HPDE6-E6E7 (cell line): ENCODE measurements at regions not wholly inside any gene's neighbourhood (a gene's known extent, or its start where the extent isn't known, plus 50 kb on each side); places are given as distances from the start of the nearest gene placed in this dataset.
"Not testable (repeated sequence)": the region's sequence is repeated elsewhere in the genome, so short reads cannot be mapped to it uniquely, and the experiment has no call there.

Experiments
- DNase-seq: peaks from one replicate; pipeline ENCODE4 v3.0.0; 2011; ENCODE audit warnings: missing footprints; ENCODE audit errors: extremely low spot score

DNA sequence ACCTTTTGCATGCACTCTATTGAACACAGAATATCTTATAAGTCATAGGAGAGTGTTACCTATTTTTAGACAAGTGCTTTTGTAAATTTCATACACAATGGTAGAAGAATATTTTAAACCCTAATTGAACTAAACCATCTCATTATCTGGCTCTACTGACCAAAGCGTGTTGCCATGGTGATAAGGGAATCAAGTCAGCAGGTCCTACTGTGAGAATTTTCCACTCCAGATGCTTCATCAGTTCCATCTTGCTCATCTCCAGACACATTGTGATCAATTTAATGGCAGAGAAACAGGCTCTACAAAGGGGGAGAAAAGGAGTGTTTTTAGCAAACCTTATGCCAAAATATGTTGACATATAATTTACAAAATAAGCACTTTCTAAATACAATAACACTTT is 621.9 kb upstream of the GHITM start:
- DNase-seq = no peak

DNA sequence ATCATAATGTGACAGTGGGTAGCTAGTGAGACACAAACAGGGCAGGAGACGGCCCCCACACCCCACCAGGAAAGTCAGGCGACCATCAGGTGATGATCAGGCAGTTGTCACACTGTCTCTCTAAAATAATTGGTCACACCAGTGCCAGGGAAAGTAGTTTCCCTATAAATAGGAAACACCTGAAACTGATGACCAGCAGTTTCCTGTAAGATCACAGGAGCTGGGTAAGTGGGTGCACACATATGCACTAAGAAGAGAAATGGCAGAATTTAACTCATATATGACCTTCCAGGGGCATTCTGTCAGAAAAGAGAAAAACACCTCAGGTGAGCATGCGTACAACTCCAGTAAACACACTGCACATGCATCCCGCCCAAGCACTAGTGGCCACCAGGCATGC is 620.5 kb upstream of the GHITM start:
- no peak for DNase-seq

DNA sequence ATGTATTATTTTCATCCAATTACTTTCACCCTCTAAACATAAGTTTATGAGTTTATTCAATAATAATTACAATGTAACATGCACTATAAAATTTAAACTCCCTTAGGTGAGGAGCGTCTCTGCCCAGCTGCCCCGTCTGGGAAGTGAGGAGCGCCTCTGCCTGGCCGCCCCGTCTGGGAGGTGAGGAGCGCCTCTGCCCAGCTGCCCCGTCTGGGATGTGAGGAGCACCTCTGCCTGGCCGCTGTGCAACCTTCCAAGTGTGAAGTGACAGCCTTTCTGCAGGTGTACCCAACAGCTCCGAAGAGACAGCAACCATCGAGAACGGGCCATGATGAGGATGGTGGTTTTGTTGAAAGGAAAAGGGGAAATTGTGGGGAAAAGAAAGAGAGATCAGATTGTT is 618.9 kb upstream of the GHITM start:
- DNase-seq = not testable (repeated sequence)

DNA sequence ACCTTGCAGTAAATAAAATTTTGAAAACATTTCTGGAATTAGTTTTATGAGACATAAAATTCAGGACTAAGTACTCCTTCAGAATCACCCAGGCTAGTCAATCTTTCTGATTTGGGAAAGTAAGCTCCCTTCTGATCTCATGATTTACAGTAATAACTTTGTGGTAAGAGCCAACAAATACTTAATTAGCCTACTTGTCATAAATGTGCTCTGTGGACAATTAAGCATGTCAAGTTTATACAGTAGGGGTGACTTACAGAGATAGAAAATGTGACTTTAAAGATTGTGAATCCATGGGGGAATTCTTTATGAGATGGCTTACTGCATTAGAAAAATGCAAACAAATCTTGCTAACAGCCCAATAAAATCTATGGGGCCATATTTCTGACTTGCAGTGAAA is 616.9 kb upstream of the GHITM start:
- no peak for DNase-seq

DNA sequence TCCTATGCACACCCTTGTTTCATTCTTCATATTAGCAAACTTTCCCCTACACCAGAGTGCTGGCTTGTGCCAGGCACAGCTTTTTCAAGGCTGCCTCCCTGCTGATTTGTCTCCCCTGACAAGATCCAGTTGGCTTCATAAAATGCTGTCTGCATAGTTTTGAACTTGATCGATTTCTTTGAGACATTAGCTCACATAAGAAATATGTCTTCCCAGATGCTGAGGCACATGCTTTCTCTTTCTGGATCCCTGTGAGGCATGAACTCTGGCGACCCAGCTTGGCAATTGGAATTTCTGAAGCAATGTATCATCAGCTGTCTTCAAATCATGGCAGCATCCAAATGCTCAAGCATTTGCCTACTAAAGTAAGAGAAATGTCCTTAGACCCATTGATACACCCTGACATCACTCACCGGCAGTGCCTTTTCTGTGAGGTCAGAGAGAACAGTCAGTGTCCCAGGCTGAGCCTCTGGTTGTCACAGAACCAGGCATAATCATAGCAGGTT is 616.4 kb upstream of the GHITM start:
- no peak for DNase-seq

DNA sequence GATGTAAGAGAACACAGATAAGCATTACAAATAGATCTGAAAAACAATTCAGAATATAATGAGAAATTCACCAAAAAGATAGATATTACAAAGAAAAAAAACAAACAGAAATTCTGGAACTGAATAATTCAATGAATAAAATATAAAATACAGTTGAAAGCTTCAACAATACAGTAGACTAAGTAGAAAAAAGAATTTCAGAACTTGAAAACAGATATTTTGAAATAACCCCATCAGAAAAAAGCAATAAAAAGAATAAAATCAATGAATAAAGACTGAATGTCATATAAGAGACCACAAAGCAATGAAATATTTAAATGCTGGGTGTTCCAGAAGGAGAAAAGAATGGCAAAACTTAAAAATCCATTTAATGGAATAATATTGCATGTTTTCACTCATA is 611.4 kb upstream of the GHITM start:
- no peak for DNase-seq

DNA sequence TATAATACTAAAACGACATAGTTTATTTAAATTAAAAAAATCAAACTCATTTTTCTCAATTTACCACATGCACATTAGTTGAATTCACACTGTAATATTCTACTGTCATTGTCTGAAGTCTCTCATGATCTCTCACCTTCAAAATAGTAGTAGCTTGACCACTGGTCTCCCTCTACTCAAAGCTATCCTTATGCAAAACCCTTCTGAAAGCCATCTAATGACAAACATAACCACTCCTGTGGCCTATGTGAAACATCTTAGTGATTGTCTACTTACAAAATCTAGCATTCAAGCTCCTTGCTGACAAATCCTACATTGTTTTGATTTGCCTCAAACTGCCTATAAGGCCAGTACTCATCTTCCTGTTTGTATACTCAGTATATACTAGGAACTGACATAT is 606.0 kb upstream of the GHITM start:
- DNase-seq = no peak

DNA sequence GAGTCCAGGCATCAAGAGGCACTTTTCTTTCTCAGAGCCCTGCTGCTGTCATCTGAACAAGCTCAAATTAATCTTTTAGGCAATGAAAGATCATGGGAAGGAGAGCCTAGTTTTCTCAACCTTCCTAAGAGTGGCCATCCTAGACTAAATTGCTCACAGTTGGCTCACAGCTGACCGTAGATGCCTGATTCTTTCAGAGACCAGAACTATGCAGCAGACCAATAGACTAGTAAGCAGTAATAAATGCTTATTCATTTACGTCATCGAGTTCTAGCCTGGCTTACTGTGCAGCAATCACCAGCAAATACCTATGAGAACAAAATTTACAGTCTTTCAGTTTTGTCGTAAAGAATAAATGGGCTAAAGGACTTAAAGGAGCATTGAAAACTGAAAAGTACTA is 602.9 kb upstream of the GHITM start:
- no peak for DNase-seq

DNA sequence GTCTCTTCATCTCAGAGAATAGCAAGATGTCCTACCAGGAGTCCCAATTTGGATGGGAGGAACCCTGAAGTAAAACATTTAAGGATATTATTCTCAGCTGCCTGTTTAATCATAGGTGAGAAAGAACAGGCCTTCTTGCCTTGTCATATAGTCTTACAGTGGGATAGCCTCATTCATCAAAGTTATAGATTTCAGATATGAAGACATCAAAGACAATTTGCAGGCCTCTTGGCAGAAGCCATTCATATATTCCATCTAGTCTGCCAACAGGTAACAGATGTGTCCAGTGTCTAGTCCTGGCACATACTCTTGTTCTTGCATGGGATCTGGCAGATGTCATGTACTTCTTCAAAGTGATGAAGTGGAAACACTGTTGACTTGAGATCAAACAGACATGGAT is 601.3 kb upstream of the GHITM start:
- no peak for DNase-seq

DNA sequence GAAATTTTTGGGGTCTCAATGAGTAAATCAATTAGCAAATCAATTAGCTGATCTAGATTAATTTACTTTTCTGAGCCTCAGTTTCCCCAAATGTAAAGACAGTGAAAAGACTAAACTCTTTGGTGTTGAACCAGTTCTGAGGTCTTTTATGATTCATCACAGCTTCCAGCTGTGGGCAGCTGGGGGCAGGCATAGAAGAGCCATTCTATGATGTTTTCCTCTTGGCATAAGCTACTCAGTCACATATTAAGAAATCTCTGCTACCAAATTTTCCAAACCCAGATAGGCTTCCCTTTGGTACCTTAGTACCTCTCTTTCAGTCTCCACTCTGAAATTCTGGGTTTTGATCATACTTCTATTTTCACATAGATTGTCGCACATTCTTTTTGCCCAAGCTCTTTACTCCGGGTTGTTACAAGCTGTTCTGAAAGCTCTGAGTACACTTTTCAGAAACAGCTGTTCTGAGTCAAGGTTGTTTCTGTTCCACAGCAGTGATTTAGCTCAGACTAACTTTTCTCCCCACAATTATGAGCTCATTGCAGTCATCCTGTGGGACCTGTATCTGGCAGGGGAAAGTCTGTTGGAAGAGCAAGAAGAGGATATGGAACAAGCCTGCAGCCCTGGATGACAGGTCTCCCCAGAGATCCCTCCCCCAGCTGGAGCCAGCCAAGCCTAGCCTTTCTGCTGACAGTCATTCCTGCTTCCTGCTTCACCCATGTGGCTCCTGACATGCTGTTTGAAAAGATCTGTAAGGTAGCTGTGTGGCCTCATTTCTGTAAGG is 599.6 kb upstream of the GHITM start:
- no peak for DNase-seq

DNA sequence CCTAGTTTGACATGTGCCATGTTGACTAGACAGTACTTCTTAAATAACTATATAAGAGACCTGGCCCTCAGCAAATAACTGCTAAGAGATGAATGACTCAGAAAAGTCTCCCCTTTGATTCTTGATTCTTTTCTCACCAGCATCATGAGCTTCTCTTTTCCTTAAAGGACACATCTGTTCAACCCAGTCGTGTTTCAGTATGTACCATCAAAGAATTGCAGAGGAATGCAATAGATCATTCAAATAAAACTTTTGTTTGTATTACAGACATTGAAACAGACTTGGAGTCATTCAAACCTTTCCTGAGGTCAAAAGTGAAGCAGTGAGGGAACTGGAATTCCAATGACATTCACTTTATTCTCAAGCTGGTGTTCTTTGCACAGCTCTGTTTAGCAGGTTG is 598.3 kb upstream of the GHITM start:
- no peak for DNase-seq

DNA sequence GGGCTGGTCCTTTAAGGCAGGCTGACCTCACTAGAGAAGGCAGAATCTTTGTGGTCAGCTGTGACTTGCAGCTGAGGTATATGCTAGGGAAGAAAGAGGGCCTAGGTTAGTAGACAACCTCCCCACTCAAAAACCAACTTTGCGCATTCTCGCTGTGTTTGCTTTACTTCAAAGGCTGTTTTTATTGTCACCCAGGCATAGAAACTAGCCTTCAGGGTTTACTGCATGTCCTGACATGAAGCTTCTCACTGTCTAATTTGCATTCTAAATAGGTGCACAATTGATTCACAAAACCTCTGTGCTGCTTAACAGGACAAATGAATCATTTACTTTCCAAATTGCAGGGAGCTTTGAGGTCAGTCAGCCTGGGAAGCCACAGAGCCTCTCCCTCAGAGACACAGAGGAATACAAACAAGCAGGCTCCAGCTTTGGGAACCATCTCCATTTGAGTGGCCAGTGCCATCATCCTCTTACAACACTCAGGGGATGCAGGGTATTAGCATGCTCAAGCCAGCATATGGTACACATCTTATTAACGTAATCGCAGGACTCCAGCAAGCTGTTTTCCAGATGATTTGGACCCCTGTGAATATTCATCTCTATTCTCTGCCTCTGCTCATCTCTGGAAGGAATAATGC is 596.4 kb upstream of the GHITM start:
- DNase-seq = no peak

DNA sequence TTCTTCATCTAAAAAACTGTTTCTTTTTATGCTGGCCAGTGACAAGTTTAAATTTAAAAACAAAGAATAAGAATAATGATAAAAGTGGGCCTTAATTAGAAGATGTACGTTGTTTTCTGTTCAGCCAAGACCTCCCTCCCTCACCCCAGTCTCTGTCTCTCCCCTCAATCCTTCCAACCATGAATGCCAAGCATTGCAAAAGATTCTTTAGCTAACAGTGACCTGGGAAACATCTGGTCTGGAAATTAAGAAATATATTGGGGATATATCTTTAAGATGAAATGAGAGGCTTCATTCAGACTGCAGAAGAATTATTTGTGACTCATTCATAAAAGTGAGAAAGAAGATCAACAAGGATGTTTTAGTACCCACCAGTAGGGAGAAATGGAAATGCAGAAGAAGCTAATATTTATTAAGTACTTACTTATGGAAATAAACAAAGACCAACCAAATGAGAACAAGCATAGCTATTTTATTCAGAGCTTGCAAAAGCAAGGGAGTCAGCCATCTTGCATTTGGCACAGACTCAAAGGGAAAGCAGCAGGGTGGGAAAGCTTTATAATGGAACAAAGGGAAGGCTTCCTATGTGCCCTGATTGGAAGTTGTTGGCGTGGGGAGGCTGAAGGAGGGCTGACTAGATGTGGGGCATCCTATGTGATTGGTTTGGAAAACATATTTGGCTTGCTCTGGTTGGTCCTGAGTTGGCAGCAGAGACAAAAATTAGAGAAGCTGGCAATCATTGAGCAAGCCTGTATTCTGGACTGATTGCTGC is 595.4 kb upstream of the GHITM start:
- no peak for DNase-seq

DNA sequence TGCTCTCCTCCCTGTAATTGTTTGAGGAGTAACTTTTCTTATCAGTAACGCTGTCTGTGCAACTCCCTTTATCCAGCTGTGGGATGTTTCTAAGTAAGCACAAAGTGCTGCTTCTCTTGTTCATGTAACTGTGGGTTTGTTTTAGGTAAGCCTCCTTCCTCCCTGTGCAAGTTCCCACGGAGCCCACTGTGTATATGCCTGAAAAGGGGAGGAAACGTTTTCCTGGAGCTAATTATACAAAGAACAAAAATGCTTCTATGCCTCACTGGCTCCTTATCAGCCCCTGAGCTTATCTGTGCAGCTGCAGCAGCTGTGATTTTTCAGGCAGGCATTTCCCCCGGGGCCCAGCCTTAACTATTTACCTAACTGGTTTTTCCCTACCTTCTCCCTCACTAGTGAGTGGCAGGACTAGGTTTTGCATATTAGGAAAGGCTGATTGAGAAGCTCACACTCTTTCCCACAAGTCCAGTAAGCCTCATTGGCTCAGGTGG is 593.4 kb upstream of the GHITM start:
- no peak for DNase-seq

DNA sequence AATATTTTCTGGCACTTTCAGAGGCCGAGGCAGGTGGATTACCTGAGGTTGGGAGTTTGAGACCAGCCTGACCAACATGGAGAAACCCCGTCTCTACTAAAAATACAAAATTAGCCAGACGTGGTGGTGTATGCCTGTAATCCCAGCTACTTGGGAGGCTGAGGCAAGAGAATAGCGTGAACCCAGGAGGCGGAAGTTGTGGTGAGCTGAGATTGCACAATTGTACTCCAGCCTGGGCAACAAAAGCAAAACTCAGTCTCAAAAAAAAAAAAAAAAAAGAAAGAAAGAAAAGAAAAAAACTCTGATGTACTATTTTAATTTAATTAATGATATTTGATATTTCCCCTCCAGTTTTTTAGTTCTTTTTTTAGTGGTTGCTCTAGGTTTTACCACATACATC is 588.1 kb upstream of the GHITM start:
- DNase-seq = not testable (repeated sequence)

DNA sequence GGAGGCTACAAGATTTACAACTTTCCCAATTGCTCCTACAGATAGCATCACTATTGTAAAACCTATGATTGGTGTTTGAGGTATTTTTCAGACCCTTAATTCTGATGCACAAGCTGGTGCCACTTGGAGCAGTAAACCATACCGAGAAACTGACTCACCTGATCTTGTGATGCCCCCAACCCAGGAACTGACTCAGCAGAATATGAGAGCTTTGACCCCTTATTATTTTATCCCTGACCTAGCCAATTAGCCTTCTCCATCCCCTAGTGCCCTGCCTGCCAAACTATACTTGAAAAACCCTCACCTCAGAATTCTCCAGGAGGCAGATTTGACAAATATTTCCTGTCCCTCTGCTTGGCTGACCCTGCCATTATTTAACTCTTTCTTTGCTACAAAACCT is 585.9 kb upstream of the GHITM start:
- no peak for DNase-seq

DNA sequence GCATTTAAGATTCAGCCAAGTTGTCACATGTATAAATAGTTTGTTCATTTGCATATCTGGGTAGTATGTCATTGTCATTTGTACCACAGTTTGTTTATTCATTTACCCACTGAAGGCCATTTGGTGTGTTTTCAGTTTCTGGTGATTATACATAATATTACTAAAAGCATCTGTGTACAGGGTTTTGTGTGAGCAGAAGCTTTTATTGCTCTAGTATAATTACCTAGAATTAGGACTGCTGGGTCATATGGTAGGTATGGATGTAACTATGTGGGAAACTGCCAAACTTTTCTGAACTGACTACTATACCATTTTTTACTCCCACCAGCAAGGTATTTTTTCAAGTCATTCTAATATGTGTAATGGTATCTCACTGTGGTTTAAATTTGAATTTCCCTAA is 584.0 kb upstream of the GHITM start:
- DNase-seq = no peak

DNA sequence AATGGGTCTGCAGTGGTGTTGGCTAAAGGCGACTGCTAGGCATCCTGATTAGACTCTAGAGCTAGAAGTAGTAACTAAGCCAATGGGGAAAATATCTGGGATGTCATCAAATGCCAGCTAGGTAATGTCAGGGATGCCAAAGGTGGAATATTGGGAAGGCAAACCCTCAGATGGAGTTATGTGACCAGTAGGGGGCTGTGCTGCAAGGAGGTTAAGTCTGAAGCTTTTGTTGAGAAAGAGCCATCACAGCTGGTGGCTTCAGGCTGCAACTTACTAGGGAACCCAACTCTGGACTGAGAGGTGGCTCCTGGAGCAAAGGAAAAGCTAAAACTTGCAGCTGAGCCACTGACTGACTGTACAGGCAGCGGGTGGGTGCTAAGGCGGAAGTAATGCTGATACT is 576.9 kb upstream of the GHITM start:
- DNase-seq = no peak

DNA sequence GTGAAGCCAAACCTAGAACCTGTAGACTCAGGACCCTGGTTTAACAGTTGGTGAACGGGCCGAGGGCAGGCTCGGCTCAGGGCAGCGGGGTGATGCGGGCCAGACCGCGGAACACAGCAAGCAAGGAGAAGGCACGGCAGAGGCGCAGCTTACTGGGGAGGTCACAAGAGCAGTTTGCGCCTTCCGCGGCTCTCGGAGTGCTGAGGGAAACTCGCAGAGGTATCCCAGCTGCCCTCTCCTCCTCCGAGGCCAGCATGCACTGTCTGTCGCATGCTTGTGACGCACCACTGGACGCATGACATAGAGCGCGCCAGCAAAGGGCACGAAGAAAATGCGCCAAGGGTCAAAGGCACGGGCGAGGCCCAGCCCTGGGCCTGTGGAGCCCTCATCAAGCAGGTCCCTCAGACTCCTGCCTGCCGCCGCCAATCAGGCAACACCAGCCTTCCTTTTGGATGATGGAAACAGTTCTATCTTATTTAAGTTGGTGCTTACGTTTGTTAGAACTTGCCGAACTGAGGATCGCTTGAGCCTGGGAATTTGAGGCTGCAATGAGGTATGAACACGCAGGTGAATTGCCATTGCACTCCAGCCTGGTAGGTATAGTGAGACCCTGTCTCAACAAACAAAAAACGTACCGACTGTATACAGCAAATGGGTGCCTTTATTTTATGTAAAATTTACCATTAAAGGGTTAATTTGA is 574.3 kb upstream of the GHITM start:
- DNase-seq = no peak

DNA sequence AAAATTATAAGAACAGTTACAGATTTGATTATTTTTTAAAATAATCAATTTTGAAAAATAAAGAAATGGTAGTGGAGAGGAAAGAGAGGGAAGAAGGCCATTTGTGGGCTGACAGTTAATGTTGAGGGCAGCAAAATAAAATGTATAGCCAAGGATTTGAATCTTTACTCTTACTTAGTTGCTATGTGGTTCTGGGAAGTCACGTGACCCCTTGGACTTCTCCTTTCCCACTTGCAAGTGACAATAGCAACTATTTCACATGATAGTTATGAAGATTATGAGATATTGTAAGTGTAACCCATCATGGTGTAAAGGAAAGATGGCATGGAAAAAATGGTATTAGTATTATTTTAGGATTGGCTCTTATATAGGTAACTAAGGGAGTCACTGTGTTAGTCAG is 567.3 kb upstream of the GHITM start:
- DNase-seq = no peak

DNA sequence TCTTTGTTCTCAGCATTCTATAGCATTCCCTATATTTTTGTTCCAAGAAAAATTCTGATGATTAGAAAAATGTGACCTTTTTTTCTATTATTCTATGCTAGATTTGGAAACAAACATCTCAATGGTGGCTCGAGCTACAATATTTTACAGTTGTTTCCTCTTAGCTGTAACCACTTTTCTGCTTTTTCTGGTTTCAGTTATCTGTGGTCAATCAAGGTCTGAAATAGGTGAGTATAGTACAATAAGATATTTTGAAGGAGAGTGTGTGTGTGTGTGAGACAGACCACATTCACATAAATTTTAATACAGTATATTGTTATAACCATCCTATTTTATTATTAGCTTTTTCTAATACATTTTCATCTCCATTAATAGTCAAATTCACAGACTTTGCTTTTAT is 564.5 kb upstream of the GHITM start:
- no peak for DNase-seq

DNA sequence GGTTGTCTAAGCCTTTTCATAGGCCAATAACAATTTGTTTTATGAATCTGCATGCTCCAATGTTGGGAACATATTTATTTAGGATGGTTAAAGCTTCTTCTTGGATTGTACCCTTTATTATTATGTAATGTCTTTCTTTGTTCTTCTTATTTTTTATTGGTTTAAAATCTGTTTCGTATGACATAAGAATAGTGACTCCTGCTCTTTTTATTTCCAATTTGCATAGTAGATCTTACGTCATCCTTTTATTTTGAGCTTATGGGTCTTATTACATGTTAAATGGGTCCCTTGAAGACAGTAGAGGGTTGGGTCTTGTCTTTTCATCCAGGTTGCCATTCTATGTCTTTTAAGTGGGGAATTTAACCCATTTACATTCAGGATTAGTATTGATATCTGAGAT is 561.9 kb upstream of the GHITM start:
- DNase-seq = no peak
